Trophoblast cell (in vitro differentiated cells and primary cell): ENCODE measurements at regions not wholly inside any gene's neighbourhood (a gene's known extent, or its start where the extent isn't known, plus 50 kb on each side); places are given as distances from the start of the nearest gene placed in this dataset.

ENCODE experiments used
- DNase-seq, 2 donors: peaks; one replicate each; pipeline ENCODE4 v3.0.0-alpha.2; 2016
- H2AFZ ChIP-seq: 2 replicates; pipeline ENCODE4 v1.6.1; 2013; ENCODE audit warnings: low read length, moderate library complexity, mild to moderate bottlenecking; ENCODE audit not compliant: insufficient read depth, poor library complexity
- H2AK5ac ChIP-seq: 2 replicates; pipeline ENCODE4 v1.6.1; 2013; ENCODE audit warnings: mild to moderate bottlenecking, low read length
- H2BK120ac ChIP-seq: 2 replicates; pipeline ENCODE4 v1.6.1; 2013; ENCODE audit warnings: low read length, mild to moderate bottlenecking, moderate library complexity; ENCODE audit not compliant: insufficient read depth, poor library complexity
- H2BK12ac ChIP-seq: 2 replicates; pipeline ENCODE4 v1.6.1; 2013; ENCODE audit warnings: mild to moderate bottlenecking, low read length, moderate library complexity
- H2BK5ac ChIP-seq: 2 replicates; pipeline ENCODE4 v1.6.1; 2013; ENCODE audit warnings: low read length, low read depth, moderate library complexity, mild to moderate bottlenecking; ENCODE audit not compliant: poor library complexity
- H3K14ac ChIP-seq: 2 replicates; pipeline ENCODE4 v1.6.1; 2013; ENCODE audit warnings: mild to moderate bottlenecking, low read length
- H3K18ac ChIP-seq: 2 replicates; pipeline ENCODE4 v1.6.1; 2013; ENCODE audit warnings: mild to moderate bottlenecking, low read length
- H3K23ac ChIP-seq: 2 replicates; pipeline ENCODE4 v1.6.1; 2013; ENCODE audit warnings: low read length
- H3K27ac ChIP-seq: 2 replicates; pipeline ENCODE4 v1.5.1; 2013; ENCODE audit warnings: low read depth, mild to moderate bottlenecking, inconsistent platforms, low read length, moderate library complexity
- H3K27me3 ChIP-seq: 2 replicates; pipeline ENCODE4 v1.6.1; 2013; ENCODE audit warnings: inconsistent platforms, mild to moderate bottlenecking, low read length, moderate library complexity; ENCODE audit not compliant: insufficient read depth
- H3K36me3 ChIP-seq, 2 experiments: 1 replicate in 1 of 2; 2 replicates in 1 of 2; pipeline ENCODE4 v1.6.1; 2013; ENCODE audit warnings: low read length in 2 of 2, mild to moderate bottlenecking in 2 of 2, moderate library complexity in 1 of 2; ENCODE audit not compliant: insufficient read depth in 2 of 2, control insufficient read depth in 1 of 2
- H3K4ac ChIP-seq: 2 replicates; pipeline ENCODE4 v1.6.1; 2013; ENCODE audit warnings: low read depth, mild to moderate bottlenecking, low read length, moderate library complexity
- H3K4me1 ChIP-seq, 2 experiments: 1 replicate in 1 of 2; 2 replicates in 1 of 2; pipeline ENCODE4 v1.6.1; 2013; ENCODE audit warnings: low read length in 2 of 2, mild to moderate bottlenecking in 2 of 2, moderate library complexity in 1 of 2; ENCODE audit not compliant: insufficient read depth in 2 of 2, control insufficient read depth in 1 of 2
- H3K4me2 ChIP-seq: 2 replicates; pipeline ENCODE4 v1.6.1; 2013; ENCODE audit warnings: inconsistent platforms, mild to moderate bottlenecking, low read length, moderate library complexity
- H3K4me3 ChIP-seq: 2 replicates; pipeline ENCODE4 v1.5.1; 2013; ENCODE audit warnings: mild to moderate bottlenecking, low read depth, low read length, inconsistent platforms
- H3K79me1 ChIP-seq: one replicate; pipeline ENCODE4 v1.6.1; 2013; ENCODE audit warnings: low read length
- H3K79me2 ChIP-seq: 2 replicates; pipeline ENCODE4 v1.6.1; 2013; ENCODE audit warnings: low read length, mild to moderate bottlenecking; ENCODE audit not compliant: control insufficient read depth, insufficient read depth, poor library complexity
- H3K9ac ChIP-seq: 2 replicates; pipeline ENCODE4 v1.6.1; 2013; ENCODE audit warnings: mild to moderate bottlenecking, low read length
- H3K9me3 ChIP-seq: 2 replicates; pipeline ENCODE4 v1.6.1; 2013; ENCODE audit warnings: low read depth, mild to moderate bottlenecking, control low read depth, inconsistent platforms, low read length; ENCODE audit not compliant: insufficient read depth
- H4K12ac ChIP-seq: 2 replicates; pipeline ENCODE4 v1.6.1; 2013; ENCODE audit warnings: low read depth, mild to moderate bottlenecking, low read length, moderate library complexity
- H4K8ac ChIP-seq: 2 replicates; pipeline ENCODE4 v1.6.1; 2013; ENCODE audit warnings: low read depth, mild to moderate bottlenecking, low read length, moderate library complexity
- H4K91ac ChIP-seq: one replicate; pipeline ENCODE4 v1.6.1; 2013; ENCODE audit warnings: low read depth, mild to moderate bottlenecking, low read length, moderate library complexity
- WGBS: extraction: QIAGEN DNeasy Blood & Tissue Kit; methylation state at CpG from one replicate; pipeline ENCODE4 v1.1.7; 2013; ENCODE audit warnings: missing lambda C conversion rate; ENCODE audit not compliant: insufficient read length, insufficient coverage; ENCODE audit errors: extremely low coverage; 5-methylcytosine and 5-hydroxymethylcytosine counted together

GRCh38 chr7:83794829-83795228 is 145.9 kb upstream of the SEMA3E start:
- Histone ChIP-seq H3K9me3 (no peaks in the 10 kb centered on the region), H2AFZ (no peak overlapping the region), H4K12ac (no peak overlapping the region), H3K4ac (no peak overlapping the region), H2AK5ac (no peak overlapping the region), H2BK5ac (no peak overlapping the region), H3K27ac (no peak overlapping the region), H3K4me2 (no peak overlapping the region), H4K91ac (no peak overlapping the region), H3K79me2 (no peaks in the 10 kb centered on the region), H3K14ac (no peak overlapping the region), H2BK120ac (no peak overlapping the region), H2BK12ac (no peak overlapping the region), H3K18ac (no peak overlapping the region), H3K79me1 (no peaks in the 10 kb centered on the region), H3K27me3 (no peaks in the 10 kb centered on the region), H3K9ac (no peak overlapping the region), H3K4me1 (no peaks in the 10 kb centered on the region), H3K4me3 (no peak overlapping the region), H3K23ac (no peak overlapping the region), H4K8ac (no peak overlapping the region), H3K36me3 (no peaks in the 10 kb centered on the region)
- no CpG with 5 or more reads among the region's 4 CpGs for WGBS
- DNase-seq, result no peak

- Histone ChIP-seq H4K12ac (no peak overlapping the region), H3K27ac (no peak overlapping the region), H3K9me3 (no peaks in the 10 kb centered on the region), H2AK5ac (no peak overlapping the region), H4K91ac (no peak overlapping the region), H3K79me2 (no peaks in the 10 kb centered on the region), H2BK12ac (no peak overlapping the region), H3K4ac (no peak overlapping the region), H2BK5ac (no peak overlapping the region), H3K79me1 (no peaks in the 10 kb centered on the region), H4K8ac (no peak overlapping the region), H3K9ac (no peak overlapping the region), H3K27me3 (no peaks in the 10 kb centered on the region), H3K36me3 (no peaks in the 10 kb centered on the region), H3K4me3 (no peak overlapping the region), H3K14ac (no peak overlapping the region), H2BK120ac (no peak overlapping the region), H3K4me2 (no peak overlapping the region), H3K18ac (no peak overlapping the region), H3K23ac (no peak overlapping the region), H2AFZ (no peak overlapping the region), H3K4me1 (no peaks in the 10 kb centered on the region)
- no CpG with 5 or more reads among the region's 3 CpGs for WGBS
- DNase-seq, result no peak
These were observed 144.6 kb upstream of the SEMA3E start for GRCh38 chr7:83793558-83793957.

GRCh38 chr7:83791737-83792136 is 142.8 kb upstream of the SEMA3E start:
- Histone ChIP-seq H3K23ac (no peak overlapping the region), H4K12ac (no peak overlapping the region), H2BK5ac (no peak overlapping the region), H2AK5ac (no peak overlapping the region), H3K4me2 (no peak overlapping the region), H3K27ac (no peak overlapping the region), H3K4me3 (no peak overlapping the region), H3K14ac (no peak overlapping the region), H3K9me3 (no peaks in the 10 kb centered on the region), H3K4me1 (no peaks in the 10 kb centered on the region), H3K36me3 (no peaks in the 10 kb centered on the region), H4K8ac (no peak overlapping the region), H4K91ac (no peak overlapping the region), H2AFZ (no peak overlapping the region), H3K4ac (no peak overlapping the region), H3K9ac (no peak overlapping the region), H3K79me2 (no peaks in the 10 kb centered on the region), H2BK12ac (no peak overlapping the region), H2BK120ac (no peak overlapping the region), H3K79me1 (no peaks in the 10 kb centered on the region), H3K18ac (no peak overlapping the region), H3K27me3 (no peaks in the 10 kb centered on the region)
- no CpG with 5 or more reads among the region's 1 CpG for WGBS
- DNase-seq, result no peak

GRCh38 chr7:83786858-83787257 is 137.9 kb upstream of the SEMA3E start:
- no peak overlapping the region for H2AK5ac ChIP-seq
- no peaks in the 10 kb centered on the region for H3K4me1 ChIP-seq
- no peaks in the 10 kb centered on the region for H3K9me3 ChIP-seq
- no peak overlapping the region for H3K18ac ChIP-seq
- no peak overlapping the region for H2AFZ ChIP-seq
- H2BK12ac ChIP-seq, result no peak overlapping the region
- H4K12ac ChIP-seq, result no peak overlapping the region
- H3K36me3 ChIP-seq, result no peaks in the 10 kb centered on the region
- no peak overlapping the region for H3K27ac ChIP-seq
- no peak overlapping the region for H4K91ac ChIP-seq
- no peak overlapping the region for H3K23ac ChIP-seq
- H2BK120ac ChIP-seq, result no peak overlapping the region
- no peak overlapping the region for H4K8ac ChIP-seq
- H3K79me2 ChIP-seq, result no peaks in the 10 kb centered on the region
- H3K14ac ChIP-seq, result no peak overlapping the region
- no peak overlapping the region for H3K4ac ChIP-seq
- H3K79me1 ChIP-seq, result no peaks in the 10 kb centered on the region
- H3K27me3 ChIP-seq, result no peaks in the 10 kb centered on the region
- DNase-seq, result no peak
- no peak overlapping the region for H3K4me2 ChIP-seq
- no peak overlapping the region for H3K4me3 ChIP-seq
- no peak overlapping the region for H3K9ac ChIP-seq
- H2BK5ac ChIP-seq, result no peak overlapping the region
- WGBS, result no CpG with 5 or more reads among the region's 2 CpGs
